ENCODE measurements at regions not wholly inside any gene's neighbourhood (a gene's known extent, or its start where the extent isn't known, plus 50 kb on each side); places are given as distances from the start of the nearest gene placed in this dataset.

- no peak overlapping the region for H3K4me3 ChIP-seq (ENCODE audit: low read length)
- no peak for ATAC-seq
- no peak overlapping the region for H3K27ac ChIP-seq (ENCODE audit: low read length)
- intact Hi-C loops (cut with DNase I), result no loop called here
- no peaks in the 10 kb centered on the region for H3K4me1 ChIP-seq (ENCODE audit: control insufficient read depth, insufficient read depth, low read length)
- no peaks in the 10 kb centered on the region for H3K27me3 ChIP-seq (ENCODE audit: control insufficient read depth, insufficient read depth)
- no peaks in the 10 kb centered on the region for H3K9me3 ChIP-seq (ENCODE audit: control insufficient read depth, low read length)
- DNase-seq, result no peak
- 43% methylated on average over 6 of the region's 6 CpGs for WGBS
Observed at GRCh38 chr19:30734669-30735068, 362.5 kb downstream of the ZNF536 start.

GRCh38 chr19:30733826-30734550 is 361.8 kb downstream of the ZNF536 start:
- ATAC-seq, result no peak

GRCh38 chr19:30731591-30731990 is 359.4 kb downstream of the ZNF536 start:
- no peak overlapping the region for H3K4me3 ChIP-seq (ENCODE audit: low read length)
- DNase-seq, result no peak
- H3K4me1 ChIP-seq (ENCODE audit: control insufficient read depth, insufficient read depth, low read length), result no peaks in the 10 kb centered on the region
- no peak overlapping the region for H3K27ac ChIP-seq (ENCODE audit: low read length)
- H3K27me3 ChIP-seq (ENCODE audit: control insufficient read depth, insufficient read depth), result no peaks in the 10 kb centered on the region
- H3K9me3 ChIP-seq (ENCODE audit: control insufficient read depth, low read length), result no peaks in the 10 kb centered on the region
- ATAC-seq, result peak in 1 of 2 donors; percentile 21
- intact Hi-C loops (cut with DNase I), result no loop called here
- 68% methylated on average over 3 of the region's 3 CpGs for WGBS

More at GRCh38 chr19:30733826-30734550, 361.8 kb downstream of the ZNF536 start:
- DNase-seq, result no peak
- WGBS, result 58% methylated on average over 15 of the region's 15 CpGs
- no peak overlapping the region for H3K27ac ChIP-seq (ENCODE audit: low read length)
- H3K4me1 ChIP-seq (ENCODE audit: control insufficient read depth, insufficient read depth, low read length), result no peaks in the 10 kb centered on the region
- H3K4me3 ChIP-seq (ENCODE audit: low read length), result no peak overlapping the region
- intact Hi-C loops (cut with DNase I), result no loop called here
- no peaks in the 10 kb centered on the region for H3K9me3 ChIP-seq (ENCODE audit: control insufficient read depth, low read length)
- no peaks in the 10 kb centered on the region for H3K27me3 ChIP-seq (ENCODE audit: control insufficient read depth, insufficient read depth)

- no peak overlapping the region for H3K4me3 ChIP-seq (ENCODE audit: low read length)
- intact Hi-C loops (cut with DNase I), result no loop called here
- H3K4me1 ChIP-seq (ENCODE audit: control insufficient read depth, insufficient read depth, low read length), result no peaks in the 10 kb centered on the region
- ATAC-seq (no peak), DNase-seq (no peak)
- H3K27me3 ChIP-seq (ENCODE audit: control insufficient read depth, insufficient read depth), result no peaks in the 10 kb centered on the region
- WGBS, result 78% methylated on average over 6 of the region's 6 CpGs
- no peaks in the 10 kb centered on the region for H3K9me3 ChIP-seq (ENCODE audit: control insufficient read depth, low read length)
- no peak overlapping the region for H3K27ac ChIP-seq (ENCODE audit: low read length)
Observed at GRCh38 chr19:30729451-30729850, 357.3 kb downstream of the ZNF536 start.

- ATAC-seq (no peak), DNase-seq (no peak)
- Histone ChIP-seq H3K4me1 (ENCODE audit: control insufficient read depth, insufficient read depth, low read length) (no peaks in the 10 kb centered on the region), H3K27ac (ENCODE audit: low read length) (no peak overlapping the region), H3K9me3 (ENCODE audit: control insufficient read depth, low read length) (no peaks in the 10 kb centered on the region), H3K4me3 (ENCODE audit: low read length) (no peak overlapping the region), H3K27me3 (ENCODE audit: control insufficient read depth, insufficient read depth) (no peaks in the 10 kb centered on the region)
- intact Hi-C loops (cut with DNase I), result no loop called here
- 93% methylated on average over 9 of the region's 9 CpGs for WGBS
Observed at GRCh38 chr19:30722761-30723160, 350.6 kb downstream of the ZNF536 start.

GRCh38 chr19:30722186-30722585 is 350.0 kb downstream of the ZNF536 start:
- intact Hi-C loops (cut with DNase I), result no loop called here
- DNase-seq, result no peak
- Histone ChIP-seq H3K27me3 (ENCODE audit: control insufficient read depth, insufficient read depth) (no peaks in the 10 kb centered on the region), H3K4me1 (ENCODE audit: control insufficient read depth, insufficient read depth, low read length) (no peaks in the 10 kb centered on the region), H3K27ac (ENCODE audit: low read length) (no peak overlapping the region), H3K9me3 (ENCODE audit: control insufficient read depth, low read length) (no peaks in the 10 kb centered on the region), H3K4me3 (ENCODE audit: low read length) (no peak overlapping the region)
- ATAC-seq, result no peak
- 93% methylated on average over 8 of the region's 8 CpGs for WGBS

- no peaks in the 10 kb centered on the region for H3K27me3 ChIP-seq (ENCODE audit: control insufficient read depth, insufficient read depth)
- DNase-seq (peak; percentile 37 to 69 (median 60)), ATAC-seq (peak; percentile 74 to 79)
- 15% methylated on average over 9 of the region's 9 CpGs for WGBS
- intact Hi-C loops (cut with DNase I), result no loop called here
- H3K4me3 ChIP-seq (ENCODE audit: low read length), result peak overlapping the region; percentile 48
- H3K9me3 ChIP-seq (ENCODE audit: control insufficient read depth, low read length), result no peaks in the 10 kb centered on the region
- no peaks in the 10 kb centered on the region for H3K4me1 ChIP-seq (ENCODE audit: control insufficient read depth, insufficient read depth, low read length)
- peak overlapping the region; percentile 72 for H3K27ac ChIP-seq (ENCODE audit: low read length)
Observed at GRCh38 chr19:30719999-30720345, 347.8 kb downstream of the ZNF536 start.

GRCh38 chr19:30719189-30719998 is 347.2 kb downstream of the ZNF536 start:
- Histone ChIP-seq H3K27ac (ENCODE audit: low read length) (peak overlapping the region; percentile 72), H3K9me3 (ENCODE audit: control insufficient read depth, low read length) (no peaks in the 10 kb centered on the region), H3K27me3 (ENCODE audit: control insufficient read depth, insufficient read depth) (no peaks in the 10 kb centered on the region), H3K4me1 (ENCODE audit: control insufficient read depth, insufficient read depth, low read length) (no peaks in the 10 kb centered on the region), H3K4me3 (ENCODE audit: low read length) (peak overlapping the region; percentile 48)
- intact Hi-C loops (cut with DNase I), result no loop called here
- WGBS, result 2% methylated on average over 54 of the region's 54 CpGs
- ATAC-seq (peak; percentile 94 to 96), DNase-seq (peak; percentile 72 to 91 (median 88))

GRCh38 chr19:30718707-30719106 is 346.5 kb downstream of the ZNF536 start:
- Histone ChIP-seq H3K9me3 (ENCODE audit: control insufficient read depth, low read length) (no peaks in the 10 kb centered on the region), H3K27ac (ENCODE audit: low read length) (no peak overlapping the region), H3K27me3 (ENCODE audit: control insufficient read depth, insufficient read depth) (no peaks in the 10 kb centered on the region), H3K4me3 (ENCODE audit: low read length) (peak overlapping the region; percentile 48), H3K4me1 (ENCODE audit: control insufficient read depth, insufficient read depth, low read length) (no peaks in the 10 kb centered on the region)
- ATAC-seq (peak in 1 of 2 donors; percentile 35), DNase-seq (no peak)
- intact Hi-C loops (cut with DNase I), result no loop called here
- WGBS, result 20% methylated on average over 4 of the region's 4 CpGs

GRCh38 chr19:30718014-30718413 is 345.8 kb downstream of the ZNF536 start:
- no peaks in the 10 kb centered on the region for H3K9me3 ChIP-seq (ENCODE audit: control insufficient read depth, low read length)
- intact Hi-C loops (cut with DNase I), result no loop called here
- H3K27ac ChIP-seq (ENCODE audit: low read length), result no peak overlapping the region
- DNase-seq (no peak), ATAC-seq (no peak)
- no peak overlapping the region for H3K4me3 ChIP-seq (ENCODE audit: low read length)
- H3K4me1 ChIP-seq (ENCODE audit: control insufficient read depth, insufficient read depth, low read length), result no peaks in the 10 kb centered on the region
- WGBS, result 82% methylated on average over 2 of the region's 2 CpGs
- no peaks in the 10 kb centered on the region for H3K27me3 ChIP-seq (ENCODE audit: control insufficient read depth, insufficient read depth)

- ATAC-seq (no peak), DNase-seq (no peak)
- no peak overlapping the region for H3K27ac ChIP-seq (ENCODE audit: low read length)
- no peak overlapping the region for H3K4me3 ChIP-seq (ENCODE audit: low read length)
- H3K4me1 ChIP-seq (ENCODE audit: control insufficient read depth, insufficient read depth, low read length), result no peaks in the 10 kb centered on the region
- H3K27me3 ChIP-seq (ENCODE audit: control insufficient read depth, insufficient read depth), result no peaks in the 10 kb centered on the region
- intact Hi-C loops (cut with DNase I), result no loop called here
- H3K9me3 ChIP-seq (ENCODE audit: control insufficient read depth, low read length), result no peaks in the 10 kb centered on the region
- 81% methylated on average over 5 of the region's 5 CpGs for WGBS
Observed at GRCh38 chr19:30717381-30717780, 345.2 kb downstream of the ZNF536 start.

Data from right cardiac atrium (tissue), 5 donors.